ENCODE measurements at regions not wholly inside any gene's neighbourhood (a gene's known extent, or its start where the extent isn't known, plus 50 kb on each side); places are given as distances from the start of the nearest gene placed in this dataset.

GRCh38 chr12:54708826-54709225 is 60.7 kb upstream of the DCD start:
- DNase-seq, result no peak
- H3K27me3 ChIP-seq (replicated peaks; ENCODE audit: control insufficient read depth, insufficient read depth, low read length), result no peaks in the 10 kb centered on the region
- H3K27ac Mint-ChIP-seq (ENCODE audit: unreplicated experiment), result no peak overlapping the region
- peaks cover 20% of the 10 kb centered on the region for H3K27me3 Mint-ChIP-seq (ENCODE audit: insufficient read depth, unreplicated experiment)
- ChIA-PET POLR2A (no interaction called here), CTCF (no interaction called here)
- no peaks in the 10 kb centered on the region for H3K4me1 ChIP-seq
- no TSS peak for BruUV-seq (replicated peaks)
- no peak for TF ChIP-seq CTCF (IDR thresholded peaks at IDR 0.05; ENCODE audit: insufficient read depth in 1 of 2, low read depth in 1 of 2, low read length in 1 of 2, severe bottlenecking in 1 of 2, unreplicated experiment in 1 of 2)
- H3K4me1 Mint-ChIP-seq (ENCODE audit: low read depth, unreplicated experiment), result no peaks in the 10 kb centered on the region
- H3K36me3 ChIP-seq (ENCODE audit: control insufficient read depth, insufficient read depth, low read length), result no peaks in the 10 kb centered on the region
- intact Hi-C loops (cut with micrococcal nuclease; ENCODE audit: unreplicated experiment), result no loop called here
- H3K9me3 ChIP-seq, result no peaks in the 10 kb centered on the region
- no peak overlapping the region for H3K4me3 Mint-ChIP-seq (ENCODE audit: unreplicated experiment)
- no peaks in the 10 kb centered on the region for H3K9me3 Mint-ChIP-seq (ENCODE audit: unreplicated experiment)
- H3K4me3 ChIP-seq (ENCODE audit: low read depth, low read length), result no peak overlapping the region
- no peaks in the 10 kb centered on the region for H3K36me3 Mint-ChIP-seq (ENCODE audit: insufficient read depth, unreplicated experiment)

DNA sequence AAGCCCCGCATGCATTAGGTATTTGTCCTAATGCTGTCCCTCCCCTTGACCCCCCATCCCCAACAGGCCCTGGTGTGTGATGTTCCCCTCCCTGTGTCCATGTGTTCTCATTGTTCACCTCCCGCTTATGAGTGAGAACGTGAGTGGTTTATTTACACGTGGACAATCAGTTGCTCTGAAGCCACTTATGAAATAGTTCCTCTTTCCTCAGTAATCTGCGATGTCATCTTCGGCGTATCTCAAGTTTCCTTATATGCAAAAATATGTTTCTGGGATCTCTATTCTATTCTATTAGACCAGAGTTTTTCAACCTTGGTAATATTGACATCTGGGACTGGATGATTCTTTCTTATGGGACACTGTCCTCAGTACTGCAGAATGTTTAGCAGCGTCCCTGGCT is 56.0 kb upstream of the DCD start:
- no peak for DNase-seq
- Histone ChIP-seq H3K36me3 (ENCODE audit: control insufficient read depth, insufficient read depth, low read length) (no peaks in the 10 kb centered on the region), H3K4me3 (ENCODE audit: low read depth, low read length) (no peak overlapping the region), H3K27me3 (replicated peaks; ENCODE audit: control insufficient read depth, insufficient read depth, low read length) (no peaks in the 10 kb centered on the region), H3K4me1 (peaks cover 8% of the 10 kb centered on the region; the same call in 1 of the 2 replicates), H3K9me3 (no peaks in the 10 kb centered on the region)
- intact Hi-C loops (cut with micrococcal nuclease; ENCODE audit: unreplicated experiment), result loop anchor here (5.0 kb wide), 1 partner anchor 368 kb away; no protein-coding TSS in a partner anchor
- BruUV-seq (replicated peaks), result no TSS peak
- H3K36me3 Mint-ChIP-seq (ENCODE audit: insufficient read depth, unreplicated experiment), result no peaks in the 10 kb centered on the region
- CTCF ChIA-PET, result no interaction called here
- no peak overlapping the region for H3K27ac Mint-ChIP-seq (ENCODE audit: unreplicated experiment)
- no peak for TF ChIP-seq CTCF (IDR thresholded peaks at IDR 0.05; ENCODE audit: insufficient read depth in 1 of 2, low read depth in 1 of 2, low read length in 1 of 2, severe bottlenecking in 1 of 2, unreplicated experiment in 1 of 2)
- no peaks in the 10 kb centered on the region for H3K9me3 Mint-ChIP-seq (ENCODE audit: unreplicated experiment)
- POLR2A ChIA-PET, result no interaction called here
- peaks cover 5% of the 10 kb centered on the region for H3K27me3 Mint-ChIP-seq (ENCODE audit: insufficient read depth, unreplicated experiment)
- H3K4me3 Mint-ChIP-seq (ENCODE audit: unreplicated experiment), result no peak overlapping the region
- peaks cover 8% of the 10 kb centered on the region for H3K4me1 Mint-ChIP-seq (ENCODE audit: low read depth, unreplicated experiment)

DNA sequence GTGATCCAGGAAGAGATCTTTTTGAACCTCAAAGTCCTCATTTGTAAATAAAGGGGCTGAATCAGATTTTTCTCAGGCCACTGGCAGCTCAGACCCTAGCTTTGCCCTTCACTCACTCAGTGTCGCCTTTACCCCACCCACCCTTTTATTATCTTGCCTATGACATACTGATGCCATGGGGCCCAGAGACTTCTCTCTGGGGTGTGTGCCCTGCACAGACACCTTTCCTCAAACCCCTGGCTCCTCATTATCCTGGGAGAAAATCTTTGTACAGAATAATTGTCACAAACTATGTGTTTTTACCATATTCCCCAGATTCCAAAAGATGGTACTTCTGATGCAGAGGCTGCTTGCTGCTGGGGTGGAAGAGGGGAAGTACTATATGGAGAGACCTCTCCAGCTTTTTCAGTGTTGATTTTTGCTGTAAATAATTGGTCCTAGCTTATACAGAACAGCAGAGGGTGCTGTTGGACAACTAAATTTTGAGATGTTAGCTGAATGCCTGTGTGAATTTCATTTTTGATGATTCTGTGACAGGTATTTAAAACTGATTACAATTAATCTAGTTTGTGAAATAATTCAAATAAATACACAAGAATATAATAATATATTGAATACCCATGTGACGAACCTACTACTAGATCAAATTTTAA is 53.9 kb upstream of the DCD start:
- Mint-ChIP-seq H3K36me3 (ENCODE audit: insufficient read depth, unreplicated experiment) (no peaks in the 10 kb centered on the region), H3K9me3 (ENCODE audit: unreplicated experiment) (no peaks in the 10 kb centered on the region), H3K4me3 (ENCODE audit: unreplicated experiment) (no peak overlapping the region), H3K27ac (ENCODE audit: unreplicated experiment) (no peak overlapping the region), H3K4me1 (ENCODE audit: low read depth, unreplicated experiment) (peaks cover 8% of the 10 kb centered on the region), H3K27me3 (ENCODE audit: insufficient read depth, unreplicated experiment) (peaks cover 5% of the 10 kb centered on the region)
- no TSS peak for BruUV-seq (replicated peaks)
- no peaks in the 10 kb centered on the region for H3K36me3 ChIP-seq (ENCODE audit: control insufficient read depth, insufficient read depth, low read length)
- peaks cover 8% of the 10 kb centered on the region; the same call in 1 of the 2 replicates for H3K4me1 ChIP-seq
- no peaks in the 10 kb centered on the region for H3K9me3 ChIP-seq
- ChIA-PET CTCF (interaction anchor here (0.9 to 1.2 kb wide), 4 partner anchors 43 to 370 kb away, joined by 4 to 8 read pairs (median 6); no protein-coding TSS in a partner anchor), POLR2A (no interaction called here)
- intact Hi-C loops (cut with micrococcal nuclease; ENCODE audit: unreplicated experiment), result loop anchor here (1.0 to 5.0 kb wide), 4 partner anchors 47 to 370 kb away; partner anchors contain the start of gene MUCL1
- H3K27me3 ChIP-seq (replicated peaks; ENCODE audit: control insufficient read depth, insufficient read depth, low read length), result no peaks in the 10 kb centered on the region
- TF ChIP-seq CTCF (IDR thresholded peaks at IDR 0.05; ENCODE audit: insufficient read depth in 1 of 2, low read depth in 1 of 2, low read length in 1 of 2, severe bottlenecking in 1 of 2, unreplicated experiment in 1 of 2), result peak in 1 of 2 experiments; percentile 59
- no peak overlapping the region for H3K4me3 ChIP-seq (ENCODE audit: low read depth, low read length)
- peak in 1 of 2 experiments; percentile 22 for DNase-seq

All from Caco-2 (cell line).